ENCODE measurements at regions not wholly inside any gene's neighbourhood (a gene's known extent, or its start where the extent isn't known, plus 50 kb on each side); places are given as distances from the start of the nearest gene placed in this dataset.

- TF ChIP-seq, protein P1, sequence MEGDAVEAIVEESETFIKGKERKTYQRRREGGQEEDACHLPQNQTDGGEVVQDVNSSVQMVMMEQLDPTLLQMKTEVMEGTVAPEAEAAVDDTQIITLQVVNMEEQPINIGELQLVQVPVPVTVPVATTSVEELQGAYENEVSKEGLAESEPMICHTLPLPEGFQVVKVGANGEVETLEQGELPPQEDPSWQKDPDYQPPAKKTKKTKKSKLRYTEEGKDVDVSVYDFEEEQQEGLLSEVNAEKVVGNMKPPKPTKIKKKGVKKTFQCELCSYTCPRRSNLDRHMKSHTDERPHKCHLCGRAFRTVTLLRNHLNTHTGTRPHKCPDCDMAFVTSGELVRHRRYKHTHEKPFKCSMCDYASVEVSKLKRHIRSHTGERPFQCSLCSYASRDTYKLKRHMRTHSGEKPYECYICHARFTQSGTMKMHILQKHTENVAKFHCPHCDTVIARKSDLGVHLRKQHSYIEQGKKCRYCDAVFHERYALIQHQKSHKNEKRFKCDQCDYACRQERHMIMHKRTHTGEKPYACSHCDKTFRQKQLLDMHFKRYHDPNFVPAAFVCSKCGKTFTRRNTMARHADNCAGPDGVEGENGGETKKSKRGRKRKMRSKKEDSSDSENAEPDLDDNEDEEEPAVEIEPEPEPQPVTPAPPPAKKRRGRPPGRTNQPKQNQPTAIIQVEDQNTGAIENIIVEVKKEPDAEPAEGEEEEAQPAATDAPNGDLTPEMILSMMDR (IDR thresholded peaks at IDR 0.05; ENCODE audit: low read depth, low read length) = peak; percentile 74
- no peak for TF ChIP-seq EZH2phosphoT487 (IDR thresholded peaks at IDR 0.05; ENCODE audit: low read depth)
These were observed 64.9 kb upstream of the ARHGAP18 start for GRCh38 chr6:129774697-129775447.

All from OCI-LY3 (cell line).